ENCODE measurements at regions not wholly inside any gene's neighbourhood (a gene's known extent, or its start where the extent isn't known, plus 50 kb on each side); places are given as distances from the start of the nearest gene placed in this dataset.

- CTCF ChIA-PET: no interaction called here
- no peak overlapping the region for H3K4me3 ChIP-seq (ENCODE audit: low read depth, low read length)
- no peak overlapping the region for H3K27ac ChIP-seq (ENCODE audit: extremely low read depth, low read depth, low read length)
Measured at GRCh38 chr5:104650313-104651055, 1087.9 kb upstream of the NUDT12 start.

GRCh38 chr5:104646416-104646815 is 1083.8 kb upstream of the NUDT12 start:
- no peak overlapping the region for H3K27ac ChIP-seq (ENCODE audit: extremely low read depth, low read depth, low read length)
- POLR2A ChIA-PET: no interaction called here
- H3K4me1 ChIP-seq (ENCODE audit: control insufficient read depth, insufficient read depth, low read length): no peaks in the 10 kb centered on the region
- no peak for TF ChIP-seq ZFP37 (tag by site-specific recombination; IDR thresholded peaks at IDR 0.05)
- no peak for TF ChIP-seq ZBTB6 (tag by site-specific recombination; IDR thresholded peaks at IDR 0.05)
- no peak for TF ChIP-seq ZNF654 (tag by site-specific recombination; IDR thresholded peaks at IDR 0.05; ENCODE audit: low read depth)
- TF ChIP-seq ZSCAN18 (tag by site-specific recombination; IDR thresholded peaks at IDR 0.05): no peak
- TF ChIP-seq BCL11A (tag by site-specific recombination; IDR thresholded peaks at IDR 0.05; ENCODE audit: low read depth): no peak
- no peak for TF ChIP-seq SCRT1 (tag by site-specific recombination; IDR thresholded peaks at IDR 0.05; ENCODE audit: borderline replicate concordance)
- TF ChIP-seq PRDM6 (tag by site-specific recombination; IDR thresholded peaks at IDR 0.05): no peak
- no peak for TF ChIP-seq ATF2 (tag by site-specific recombination; IDR thresholded peaks at IDR 0.05; ENCODE audit: low read depth)
- no peak for TF ChIP-seq ZBTB11 (tag by site-specific recombination; conservative IDR thresholded peaks at IDR 0.05; ENCODE audit: low read depth)
- TF ChIP-seq ZNF350 (tag by site-specific recombination; IDR thresholded peaks at IDR 0.05): no peak
- no peak for TF ChIP-seq ZNF791 (tag by site-specific recombination; IDR thresholded peaks at IDR 0.05)
- TF ChIP-seq ZSCAN23 (tag by site-specific recombination; IDR thresholded peaks at IDR 0.05): no peak
- TF ChIP-seq ZNF26 (tag by site-specific recombination; IDR thresholded peaks at IDR 0.05): no peak

More at GRCh38 chr5:104650313-104651055, 1087.9 kb upstream of the NUDT12 start:
- Histone ChIP-seq H3K36me3 (ENCODE audit: control insufficient read depth in 2 of 2, insufficient read depth in 1 of 2, low read length in 2 of 2) (no peaks in the 10 kb centered on the region), H3K4me1 (ENCODE audit: control insufficient read depth, insufficient read depth, low read length) (no peaks in the 10 kb centered on the region), H3K9me3 (ENCODE audit: control insufficient read depth, insufficient read depth, low read depth, low read length) (no peaks in the 10 kb centered on the region)
- no peak for TF ChIP-seq YY2 (tag by site-specific recombination; IDR thresholded peaks at IDR 0.05)
- no peak for TF ChIP-seq ZNF169 (tag by site-specific recombination; IDR thresholded peaks at IDR 0.05)
- TF ChIP-seq ZNF423 (tag by site-specific recombination; IDR thresholded peaks at IDR 0.05): no peak
- TF ChIP-seq PRDM4 (tag by site-specific recombination; IDR thresholded peaks at IDR 0.05): no peak
- no peak for TF ChIP-seq ZSCAN23 (tag by site-specific recombination; IDR thresholded peaks at IDR 0.05)
- TF ChIP-seq ZNF785 (tag by site-specific recombination; IDR thresholded peaks at IDR 0.05): no peak
- POLR2A ChIA-PET: no interaction called here

More at GRCh38 chr5:104646416-104646815, 1083.8 kb upstream of the NUDT12 start:
- H3K36me3 ChIP-seq (ENCODE audit: control insufficient read depth in 2 of 2, insufficient read depth in 1 of 2, low read length in 2 of 2): no peaks in the 10 kb centered on the region
- CTCF ChIA-PET: no interaction called here
- no peak overlapping the region for H3K4me3 ChIP-seq (ENCODE audit: low read depth, low read length)
- H3K9me3 ChIP-seq (ENCODE audit: control insufficient read depth, insufficient read depth, low read depth, low read length): no peaks in the 10 kb centered on the region

Measured in HEK293 (cell line).